SH-SY5Y (cell line): ENCODE measurements at regions not wholly inside any gene's neighbourhood (a gene's known extent, or its start where the extent isn't known, plus 50 kb on each side); places are given as distances from the start of the nearest gene placed in this dataset.

Source experiments
- GATA2 ChIP-seq: IDR thresholded peaks from 2 replicates; pipeline ENCODE4 v1.6.1; 2011; ENCODE audit warnings: mild to moderate bottlenecking, low read depth, low read length
- GATA3 ChIP-seq: IDR thresholded peaks from 2 replicates; pipeline ENCODE4 v1.6.1; 2011; ENCODE audit warnings: low read depth, mild to moderate bottlenecking, low read length, moderate library complexity

DNA sequence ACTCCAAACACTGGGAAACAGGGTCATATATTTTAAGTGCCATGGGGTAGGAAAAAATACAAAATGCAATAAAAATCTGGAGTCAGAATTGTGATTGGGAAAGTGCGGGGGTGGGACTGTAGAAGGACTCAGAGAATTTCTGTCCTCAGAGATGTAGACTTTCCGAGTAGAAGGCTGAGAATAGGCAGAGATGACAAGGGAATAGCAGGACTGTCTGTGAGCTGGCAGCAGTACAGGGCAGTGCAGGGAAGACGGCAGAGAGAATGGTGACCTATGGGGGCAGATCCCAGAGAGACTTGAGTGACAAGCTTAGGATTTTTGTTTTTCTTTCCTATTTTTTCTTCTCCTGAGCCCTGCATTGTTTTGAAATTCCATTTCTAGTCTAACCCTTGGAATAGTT is 127.6 kb downstream of the SLC16A9 start:
- TF ChIP-seq GATA2: no peak
- no peak for TF ChIP-seq GATA3
